ENCODE measurements at regions not wholly inside any gene's neighbourhood (a gene's known extent, or its start where the extent isn't known, plus 50 kb on each side); places are given as distances from the start of the nearest gene placed in this dataset.
A peak's percentile ranks its signal among the peaks of the same experiment; 100 is the strongest.

DNA sequence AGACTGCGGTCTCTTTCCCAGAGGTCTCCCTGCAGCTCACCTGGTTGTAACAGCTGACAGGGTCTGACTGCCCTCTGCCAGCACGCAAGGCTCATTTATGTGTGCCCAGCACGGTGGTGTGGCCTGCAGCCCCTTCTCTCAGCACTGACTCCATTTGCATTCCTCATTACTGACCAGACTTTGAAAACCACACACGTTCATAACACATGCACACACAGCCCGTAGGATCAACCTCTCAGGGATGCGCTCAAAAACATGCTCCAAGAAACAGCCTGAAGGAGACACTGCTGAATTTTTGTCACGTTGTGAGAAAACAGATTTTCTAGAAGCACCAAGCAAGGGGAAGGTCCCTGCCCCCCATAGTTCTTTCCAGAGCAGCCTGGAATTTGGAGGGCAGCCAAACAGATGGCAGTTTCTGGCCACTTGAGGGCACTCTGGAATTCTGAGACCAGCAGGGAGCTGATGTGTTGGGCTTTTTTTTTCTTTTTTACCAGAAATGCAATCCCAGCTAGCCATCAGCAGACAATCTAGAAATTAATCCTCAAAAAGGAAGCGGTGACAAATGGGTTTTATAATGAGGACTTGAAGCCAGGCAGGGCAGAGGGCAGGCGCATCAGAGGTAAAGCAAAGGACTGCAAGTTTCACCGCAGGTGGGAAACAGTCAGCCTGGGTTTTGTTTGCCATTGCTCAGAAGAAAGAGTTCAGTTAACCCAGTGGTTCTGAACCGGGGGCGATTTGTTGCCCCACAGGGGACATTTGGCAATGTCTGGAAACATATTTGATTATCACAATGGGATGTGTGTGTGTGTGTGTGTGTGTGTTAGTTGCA, 170.5 kb upstream of the PROK2 start:
- DNase-seq = peak; percentile 24
- Histone ChIP-seq H3K9ac (ENCODE audit: low read length) (no peak overlapping the region), H3K27ac (ENCODE audit: low read length) (no peak overlapping the region)

DNA sequence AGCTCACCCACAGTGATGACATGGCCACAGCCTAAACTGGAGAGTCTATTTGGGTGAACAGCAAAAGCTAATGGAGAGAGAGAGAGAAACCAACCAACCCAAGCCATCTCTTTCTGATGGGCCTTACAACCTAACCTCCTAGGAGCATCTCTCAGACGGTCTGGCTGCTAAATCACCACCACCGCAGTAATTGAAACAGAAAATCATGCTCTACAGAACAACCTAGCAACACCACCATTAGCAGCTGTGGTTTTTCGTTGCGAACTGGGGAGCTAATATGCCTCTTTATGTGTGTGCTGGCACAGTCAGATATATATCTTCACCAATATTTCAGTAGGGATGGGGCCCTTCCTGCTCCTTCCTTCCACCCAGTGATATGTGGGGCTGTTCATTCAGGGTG, 166.9 kb upstream of the PROK2 start:
- no peak overlapping the region for H3K9ac ChIP-seq (ENCODE audit: low read length)
- H2AFZ ChIP-seq (ENCODE audit: low read length) = no peak overlapping the region
- no peak for DNase-seq
- H3K4me1 ChIP-seq (ENCODE audit: low read length) = 0 out of 2 replicates have a peak, but pooled peaks cover 2% of the 10 kb centered on the region
- H3K4me3 ChIP-seq (ENCODE audit: low read length) = no peak overlapping the region
- no peaks in the 10 kb centered on the region for H3F3A ChIP-seq (ENCODE audit: insufficient read depth, low read length)
- TF ChIP-seq EZH2phosphoT487 (IDR thresholded peaks at IDR 0.05; ENCODE audit: low read length) (no peak), EZH2 (optimal IDR thresholded peaks at IDR 0.05; ENCODE audit: low read depth, low read length) (no peak)
- TF ChIP-seq, protein P1, sequence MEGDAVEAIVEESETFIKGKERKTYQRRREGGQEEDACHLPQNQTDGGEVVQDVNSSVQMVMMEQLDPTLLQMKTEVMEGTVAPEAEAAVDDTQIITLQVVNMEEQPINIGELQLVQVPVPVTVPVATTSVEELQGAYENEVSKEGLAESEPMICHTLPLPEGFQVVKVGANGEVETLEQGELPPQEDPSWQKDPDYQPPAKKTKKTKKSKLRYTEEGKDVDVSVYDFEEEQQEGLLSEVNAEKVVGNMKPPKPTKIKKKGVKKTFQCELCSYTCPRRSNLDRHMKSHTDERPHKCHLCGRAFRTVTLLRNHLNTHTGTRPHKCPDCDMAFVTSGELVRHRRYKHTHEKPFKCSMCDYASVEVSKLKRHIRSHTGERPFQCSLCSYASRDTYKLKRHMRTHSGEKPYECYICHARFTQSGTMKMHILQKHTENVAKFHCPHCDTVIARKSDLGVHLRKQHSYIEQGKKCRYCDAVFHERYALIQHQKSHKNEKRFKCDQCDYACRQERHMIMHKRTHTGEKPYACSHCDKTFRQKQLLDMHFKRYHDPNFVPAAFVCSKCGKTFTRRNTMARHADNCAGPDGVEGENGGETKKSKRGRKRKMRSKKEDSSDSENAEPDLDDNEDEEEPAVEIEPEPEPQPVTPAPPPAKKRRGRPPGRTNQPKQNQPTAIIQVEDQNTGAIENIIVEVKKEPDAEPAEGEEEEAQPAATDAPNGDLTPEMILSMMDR (IDR thresholded peaks at IDR 0.05; ENCODE audit: low read length) = no peak
- no peaks in the 10 kb centered on the region for H3K27me3 ChIP-seq (replicated peaks; ENCODE audit: insufficient read depth, low read length)
- no peaks in the 10 kb centered on the region for H3K36me3 ChIP-seq (replicated peaks; ENCODE audit: insufficient read depth, low read length)
- H3K79me2 ChIP-seq (ENCODE audit: low read length) = no peaks in the 10 kb centered on the region
- H3K27ac ChIP-seq (ENCODE audit: low read length) = no peak overlapping the region
- H3K4me2 ChIP-seq (ENCODE audit: low read depth, low read length) = no peak overlapping the region
- H4K20me1 ChIP-seq (ENCODE audit: insufficient read depth, low read length) = no peaks in the 10 kb centered on the region
- no peaks in the 10 kb centered on the region for H3K9me2 ChIP-seq (replicated peaks; ENCODE audit: insufficient read depth, low read length)
- no peaks in the 10 kb centered on the region for H3K9me3 ChIP-seq (replicated peaks; ENCODE audit: insufficient read depth, low read length)

More for the DNA sequence above, 170.5 kb upstream of the PROK2 start:
- Histone ChIP-seq H3K9me2 (replicated peaks; ENCODE audit: insufficient read depth, low read length) (no peaks in the 10 kb centered on the region), H3K4me1 (ENCODE audit: low read length) (0 out of 2 replicates have a peak, but pooled peaks cover 5% of the 10 kb centered on the region), H2AFZ (ENCODE audit: low read length) (no peak overlapping the region), H3K36me3 (replicated peaks; ENCODE audit: insufficient read depth, low read length) (no peaks in the 10 kb centered on the region), H3K9me3 (replicated peaks; ENCODE audit: insufficient read depth, low read length) (no peaks in the 10 kb centered on the region), H4K20me1 (ENCODE audit: insufficient read depth, low read length) (no peaks in the 10 kb centered on the region), H3K27me3 (replicated peaks; ENCODE audit: insufficient read depth, low read length) (no peaks in the 10 kb centered on the region), H3K79me2 (ENCODE audit: low read length) (no peaks in the 10 kb centered on the region), H3F3A (ENCODE audit: insufficient read depth, low read length) (no peaks in the 10 kb centered on the region), H3K4me3 (ENCODE audit: low read length) (no peak overlapping the region), H3K4me2 (ENCODE audit: low read depth, low read length) (no peak overlapping the region)
- no peak for TF ChIP-seq EZH2phosphoT487 (IDR thresholded peaks at IDR 0.05; ENCODE audit: low read length)
- TF ChIP-seq, protein P1 (IDR thresholded peaks at IDR 0.05; ENCODE audit: low read length) = peak; percentile 52

DNA sequence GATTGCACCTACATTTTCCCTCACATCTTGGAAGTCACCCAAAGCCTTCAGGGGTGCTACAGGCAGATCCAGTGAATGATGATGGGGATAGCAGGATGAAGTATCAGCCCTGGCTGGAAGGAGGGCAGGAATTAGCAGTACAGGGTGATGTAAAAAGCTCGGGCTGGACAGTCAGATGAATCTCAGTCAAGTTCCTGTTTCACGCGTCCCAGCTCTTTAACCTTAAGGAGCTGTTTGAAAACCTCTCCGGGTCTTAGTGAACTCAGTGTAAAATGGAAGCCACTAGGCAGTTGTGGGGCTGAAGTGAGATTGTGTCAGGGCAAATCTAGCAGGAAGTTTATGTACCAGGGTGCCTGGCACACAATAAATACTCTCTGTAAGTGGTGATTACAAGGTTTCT, 166.4 kb upstream of the PROK2 start:
- Histone ChIP-seq H3K9ac (ENCODE audit: low read length) (no peak overlapping the region), H3K27me3 (replicated peaks; ENCODE audit: insufficient read depth, low read length) (no peaks in the 10 kb centered on the region), H3K9me2 (replicated peaks; ENCODE audit: insufficient read depth, low read length) (no peaks in the 10 kb centered on the region), H3F3A (ENCODE audit: insufficient read depth, low read length) (no peaks in the 10 kb centered on the region), H3K36me3 (replicated peaks; ENCODE audit: insufficient read depth, low read length) (no peaks in the 10 kb centered on the region), H4K20me1 (ENCODE audit: insufficient read depth, low read length) (no peaks in the 10 kb centered on the region), H3K9me3 (replicated peaks; ENCODE audit: insufficient read depth, low read length) (no peaks in the 10 kb centered on the region), H3K4me3 (ENCODE audit: low read length) (no peak overlapping the region), H3K79me2 (ENCODE audit: low read length) (no peaks in the 10 kb centered on the region), H3K4me2 (ENCODE audit: low read depth, low read length) (no peak overlapping the region), H3K4me1 (ENCODE audit: low read length) (0 out of 2 replicates have a peak, but pooled peaks cover 2% of the 10 kb centered on the region), H2AFZ (ENCODE audit: low read length) (no peak overlapping the region), H3K27ac (ENCODE audit: low read length) (no peak overlapping the region)
- DNase-seq = no peak
- TF ChIP-seq, protein P1 (IDR thresholded peaks at IDR 0.05; ENCODE audit: low read length) = no peak
- TF ChIP-seq EZH2 (optimal IDR thresholded peaks at IDR 0.05; ENCODE audit: low read depth, low read length) = no peak
- TF ChIP-seq EZH2phosphoT487 (IDR thresholded peaks at IDR 0.05; ENCODE audit: low read length) = no peak
